HPDE6-E6E7 (cell line): ENCODE measurements at regions not wholly inside any gene's neighbourhood (a gene's known extent, or its start where the extent isn't known, plus 50 kb on each side); places are given as distances from the start of the nearest gene placed in this dataset.

Source experiments
- DNase-seq: peaks from one replicate; pipeline ENCODE4 v3.0.0; 2011; ENCODE audit warnings: missing footprints; ENCODE audit errors: extremely low spot score

GRCh38 chr16:63372815-63373214, 1336.6 kb upstream of the CDH8 start:
- no peak for DNase-seq

GRCh38 chr16:63372283-63372682, 1336.0 kb upstream of the CDH8 start:
- no peak for DNase-seq

GRCh38 chr16:63365649-63366304, 1329.5 kb upstream of the CDH8 start:
- DNase-seq = no peak

- no peak for DNase-seq
Measured at GRCh38 chr16:63363738-63364137, 1327.5 kb upstream of the CDH8 start.

- peak; percentile 25 for DNase-seq
Measured at GRCh38 chr16:63361032-63361624, 1324.9 kb upstream of the CDH8 start.

GRCh38 chr16:63349961-63350360, 1313.7 kb upstream of the CDH8 start:
- DNase-seq = no peak

GRCh38 chr16:63346000-63346399, 1309.8 kb upstream of the CDH8 start:
- no peak for DNase-seq

- no peak for DNase-seq
Measured at GRCh38 chr16:63337264-63337663, 1301.0 kb upstream of the CDH8 start.

GRCh38 chr16:63331111-63331510, 1294.9 kb upstream of the CDH8 start:
- no peak for DNase-seq

GRCh38 chr16:63326736-63327339, 1290.6 kb upstream of the CDH8 start:
- DNase-seq = no peak

GRCh38 chr16:63323722-63324705, 1287.8 kb upstream of the CDH8 start:
- no peak for DNase-seq

GRCh38 chr16:63323055-63323454, 1286.8 kb upstream of the CDH8 start:
- DNase-seq = peak; percentile 2

GRCh38 chr16:63315229-63315628, 1279.0 kb upstream of the CDH8 start:
- DNase-seq = no peak

- DNase-seq = no peak
Measured at GRCh38 chr16:63312346-63312745, 1276.1 kb upstream of the CDH8 start.

- no peak for DNase-seq
Measured at GRCh38 chr16:63311313-63311712, 1275.1 kb upstream of the CDH8 start.

- DNase-seq = no peak
Measured at GRCh38 chr16:63302811-63303210, 1266.6 kb upstream of the CDH8 start.

- DNase-seq = no peak
Measured at GRCh38 chr16:63301349-63301748, 1265.1 kb upstream of the CDH8 start.

- no peak for DNase-seq
Measured at GRCh38 chr16:63298993-63299392, 1262.8 kb upstream of the CDH8 start.

- no peak for DNase-seq
Measured at GRCh38 chr16:63292036-63292435, 1255.8 kb upstream of the CDH8 start.

GRCh38 chr16:63289834-63290460, 1253.7 kb upstream of the CDH8 start:
- DNase-seq = peak; percentile 5

- no peak for DNase-seq
Measured at GRCh38 chr16:63287401-63287800, 1251.2 kb upstream of the CDH8 start.

- DNase-seq = no peak
Measured at GRCh38 chr16:63283721-63284120, 1247.5 kb upstream of the CDH8 start.
